ENCODE measurements at regions not wholly inside any gene's neighbourhood (a gene's known extent, or its start where the extent isn't known, plus 50 kb on each side); places are given as distances from the start of the nearest gene placed in this dataset.

DNA sequence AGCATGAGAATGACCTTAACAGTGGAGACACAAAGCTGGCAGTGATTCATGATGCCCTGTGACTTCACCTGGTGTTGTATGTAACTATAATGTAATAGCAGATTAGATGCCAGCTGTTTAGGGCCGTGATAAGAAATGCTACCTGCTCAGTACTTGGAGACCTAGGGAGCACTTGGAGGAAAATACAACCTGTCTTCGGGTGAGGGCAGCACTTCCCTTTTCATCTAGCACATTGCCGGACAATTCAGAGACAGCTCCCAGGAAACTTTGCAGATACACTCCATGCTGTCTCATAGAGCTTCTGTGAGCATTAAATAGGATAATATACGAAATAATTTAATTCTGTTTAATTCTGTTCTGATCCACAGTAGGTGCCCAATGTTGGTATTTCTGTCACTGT is 668.5 kb downstream of the TSN start:
- TF ChIP-seq CTCF (IDR thresholded peaks at IDR 0.05) = no peak
- no peak for TF ChIP-seq POLR2A (IDR thresholded peaks at IDR 0.05)

Data from Peyer's patch (tissue), 4 donors.